Stimulated activated CD4-positive, alpha-beta T cell treated with anti-CD3 and anti-CD28 coated beads, Interleukin-15, amount 100 ng/mL, for 24 hours (primary cell): ENCODE measurements at regions not wholly inside any gene's neighbourhood (a gene's known extent, or its start where the extent isn't known, plus 50 kb on each side); places are given as distances from the start of the nearest gene placed in this dataset.
"Not testable (repeated sequence)": the region's sequence is repeated elsewhere in the genome, so short reads cannot be mapped to it uniquely, and the experiment has no call there.

Experiments
- DNase-seq: peaks from one replicate; pipeline ENCODE4 v3.0.0-alpha.2; 2020

DNA sequence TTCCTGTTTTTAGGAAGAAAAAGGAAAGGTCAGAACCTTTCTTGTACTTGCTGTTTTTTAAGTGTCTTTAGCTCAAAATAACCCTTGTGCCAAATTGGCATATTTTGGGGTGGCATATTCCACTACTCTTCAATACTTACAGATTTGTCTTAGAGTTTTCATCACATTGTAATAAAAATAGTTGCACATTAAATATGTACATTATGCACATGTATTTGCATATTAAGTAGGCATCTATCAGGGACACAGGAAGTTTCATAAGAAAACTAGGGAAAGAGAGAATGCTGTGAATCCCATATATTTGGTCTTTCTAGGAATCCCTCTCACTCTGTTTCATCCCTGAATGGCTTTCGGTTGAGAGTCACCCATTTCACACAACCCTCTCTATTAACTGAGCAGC lies 139.6 kb downstream of the LARP7 start:
- no peak for DNase-seq

- DNase-seq: no peak
Observed at GRCh38 chr4:112778520-112778919, 141.6 kb downstream of the LARP7 start.

DNA sequence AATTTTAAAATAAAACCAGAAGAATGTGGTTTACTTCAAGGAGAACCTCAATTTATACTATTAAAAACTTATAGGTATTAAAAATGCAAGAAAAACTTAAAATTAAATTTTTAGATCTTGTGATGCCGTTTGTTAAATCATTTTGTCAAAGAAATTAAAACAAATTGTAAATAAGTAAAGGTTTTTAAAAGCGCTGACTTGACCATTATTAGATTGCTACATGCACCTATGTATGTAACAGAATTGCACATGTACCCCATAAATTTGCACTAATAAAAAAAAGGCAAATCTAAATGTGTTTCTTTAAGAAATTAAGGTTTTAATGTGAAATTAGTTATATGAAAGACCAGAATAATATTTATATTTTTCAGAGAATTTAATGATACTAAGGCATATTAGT lies 156.1 kb downstream of the LARP7 start:
- no peak for DNase-seq

DNA sequence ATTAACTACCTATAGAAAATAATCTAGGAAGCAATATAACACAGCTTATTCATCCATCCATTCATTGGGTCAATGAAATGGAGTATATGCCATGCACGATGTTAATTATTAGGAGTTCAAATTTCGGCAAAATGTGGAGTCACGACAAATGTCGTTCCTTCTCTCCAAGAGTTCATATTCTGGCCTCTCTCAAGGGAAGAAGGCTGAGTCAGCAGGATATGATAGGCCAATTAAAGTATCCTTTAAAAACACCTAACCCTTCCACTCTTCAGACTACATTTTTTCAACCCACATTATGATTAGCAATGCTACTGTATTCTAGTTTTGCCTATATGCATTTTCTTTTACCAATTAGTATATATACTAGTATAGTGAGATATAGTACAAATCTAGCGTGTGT lies 163.1 kb downstream of the LARP7 start:
- DNase-seq: no peak

DNA sequence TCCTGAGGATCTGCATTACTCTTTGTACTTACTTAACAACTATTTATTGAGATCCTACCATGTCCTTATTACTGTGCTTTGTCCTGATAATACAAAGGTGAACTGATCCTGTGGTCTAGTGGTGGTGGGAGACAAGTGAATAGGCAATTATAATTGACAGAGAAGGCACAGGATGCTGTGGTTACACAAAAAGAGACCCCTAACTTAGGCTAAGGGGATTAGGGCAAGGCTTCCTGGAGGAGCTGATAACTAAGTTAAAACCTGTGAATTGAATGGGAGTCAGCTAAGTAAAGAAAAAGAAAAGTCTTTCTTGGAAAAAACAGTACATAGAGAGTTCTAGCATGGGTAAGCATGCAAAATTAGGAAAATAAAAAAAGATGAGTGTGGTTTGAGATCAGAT lies 164.4 kb downstream of the LARP7 start:
- no peak for DNase-seq

GRCh38 chr4:112802780-112803179 lies 165.8 kb downstream of the LARP7 start:
- no peak for DNase-seq

- no peak for DNase-seq
Observed at GRCh38 chr4:112807083-112807482, 170.1 kb downstream of the LARP7 start.

GRCh38 chr4:112808001-112808400 lies 171.1 kb downstream of the LARP7 start:
- no peak for DNase-seq

GRCh38 chr4:112813790-112814189 lies 176.8 kb downstream of the LARP7 start:
- no peak for DNase-seq

DNA sequence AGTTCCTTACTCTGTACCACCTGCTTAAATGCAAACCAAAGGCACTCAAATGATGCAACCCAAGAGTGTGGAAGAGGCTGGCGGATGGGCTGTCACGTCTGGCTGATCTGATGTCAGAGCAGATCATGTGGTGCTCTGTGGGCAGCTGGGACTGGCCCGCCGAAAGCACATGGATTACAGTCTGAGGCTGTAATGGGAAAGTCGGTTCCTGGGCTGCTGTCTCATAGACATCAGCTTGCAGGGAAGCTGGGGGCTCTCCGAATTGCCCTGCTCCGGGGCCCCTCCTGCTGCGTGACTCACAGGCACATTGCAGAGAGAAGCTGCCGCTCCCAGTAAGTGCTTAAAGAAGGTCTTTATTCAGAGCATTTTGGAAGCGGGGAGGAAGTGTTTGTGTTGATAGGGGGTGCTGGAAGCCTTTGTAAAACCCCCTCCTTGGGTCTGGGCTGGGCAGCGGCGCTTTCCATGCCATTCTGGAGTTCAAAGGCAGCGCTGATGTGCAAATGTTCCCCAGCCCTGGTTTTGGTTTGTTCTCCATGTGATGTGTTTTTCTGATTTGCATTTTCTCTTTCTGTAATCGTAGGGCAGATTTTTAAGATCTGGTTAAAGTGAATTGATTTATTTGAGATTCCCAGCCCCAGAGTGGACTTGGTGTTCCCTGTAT lies 181.1 kb downstream of the LARP7 start:
- DNase-seq: peak; percentile 55

- no peak for DNase-seq
Observed at GRCh38 chr4:112818594-112818965, 181.6 kb downstream of the LARP7 start.

DNA sequence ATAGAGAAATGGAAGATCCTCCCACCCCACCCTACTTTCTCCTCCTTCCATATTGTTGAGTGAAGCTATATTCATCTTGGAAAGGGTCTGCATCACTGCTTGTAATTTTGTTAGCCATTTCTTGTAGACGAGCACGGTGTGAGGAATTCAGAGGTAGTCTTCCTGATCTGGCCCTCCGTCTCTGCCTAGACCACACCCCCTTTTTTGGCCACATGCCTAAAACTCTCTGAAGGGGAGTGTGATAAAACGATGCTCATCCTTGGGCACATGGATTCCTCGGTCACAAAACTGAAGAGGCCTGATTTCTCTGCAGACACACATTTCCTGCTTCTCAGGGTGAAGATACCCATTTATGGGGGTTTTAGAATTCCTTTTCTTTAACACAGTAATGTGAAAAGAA lies 182.8 kb downstream of the LARP7 start:
- no peak for DNase-seq

- no peak for DNase-seq
Observed at GRCh38 chr4:112823156-112823555, 186.2 kb downstream of the LARP7 start.

DNA sequence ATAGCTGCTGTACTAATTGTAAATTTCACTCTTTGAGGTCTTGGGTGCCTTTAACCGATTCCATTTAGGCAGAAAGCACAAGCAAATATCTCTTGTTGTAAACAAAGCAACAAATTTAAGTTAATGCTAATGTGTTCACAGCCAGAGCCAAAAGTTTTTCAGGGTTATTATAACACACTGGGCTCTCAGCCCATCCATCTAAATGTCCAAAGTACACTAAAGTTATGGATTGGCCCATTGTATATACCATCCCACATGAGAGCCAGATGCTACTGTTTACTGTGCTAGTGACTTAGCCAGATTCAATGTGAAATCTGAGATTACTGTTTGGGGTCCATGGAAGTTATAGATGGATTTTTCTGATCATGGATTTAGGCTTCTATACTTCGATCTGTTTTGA lies 186.7 kb downstream of the LARP7 start:
- DNase-seq: no peak

DNA sequence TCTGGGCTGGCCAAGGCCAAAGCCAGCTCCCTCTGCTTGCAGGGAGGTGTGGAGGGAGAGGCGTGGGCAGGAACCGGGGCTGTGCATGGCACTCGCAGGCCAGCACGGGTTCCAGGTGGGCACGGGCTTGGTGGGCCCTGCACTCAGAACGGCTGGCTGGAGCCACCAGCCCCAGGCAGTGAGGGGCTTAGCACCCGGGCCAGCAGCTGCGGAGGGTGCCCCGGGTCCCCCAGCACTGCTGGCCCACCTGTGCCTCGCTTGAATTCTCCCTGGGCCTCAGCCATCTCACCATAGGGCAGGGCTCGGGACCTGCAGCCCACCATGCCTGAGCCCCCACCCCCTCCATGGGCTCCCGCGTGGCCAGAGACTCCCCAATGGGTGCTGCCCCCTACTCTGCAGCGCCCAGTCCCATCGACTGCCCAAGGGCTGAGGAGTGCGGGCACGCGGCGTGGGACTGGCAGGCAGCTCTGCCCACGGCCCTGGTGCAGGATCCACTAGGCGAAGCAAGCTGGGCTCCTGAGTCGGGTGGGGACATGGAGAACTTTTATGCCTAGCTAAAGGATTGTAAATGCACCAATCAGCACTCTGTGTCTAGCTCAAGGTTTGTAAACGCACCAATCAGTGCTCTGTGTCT lies 193.9 kb downstream of the LARP7 start:
- no peak for DNase-seq

DNA sequence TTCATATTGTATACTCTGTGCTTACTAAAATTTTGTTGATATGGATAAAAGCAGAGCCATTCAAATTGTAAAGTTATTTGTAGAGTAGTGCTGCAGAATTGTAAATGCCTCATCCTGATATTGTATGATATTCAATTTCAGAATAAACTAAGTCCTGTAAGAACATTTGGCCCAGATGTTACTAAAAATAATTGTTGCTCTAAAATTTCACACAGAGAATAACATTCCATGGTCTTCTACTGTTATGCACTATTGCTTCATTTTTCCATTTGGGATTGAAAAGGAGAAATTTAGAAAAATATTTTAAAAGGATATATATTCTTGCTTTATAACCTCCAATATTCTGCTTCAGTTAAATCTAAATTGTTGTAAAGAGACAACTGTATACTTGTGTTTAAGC lies 195.6 kb downstream of the LARP7 start:
- DNase-seq: no peak

DNA sequence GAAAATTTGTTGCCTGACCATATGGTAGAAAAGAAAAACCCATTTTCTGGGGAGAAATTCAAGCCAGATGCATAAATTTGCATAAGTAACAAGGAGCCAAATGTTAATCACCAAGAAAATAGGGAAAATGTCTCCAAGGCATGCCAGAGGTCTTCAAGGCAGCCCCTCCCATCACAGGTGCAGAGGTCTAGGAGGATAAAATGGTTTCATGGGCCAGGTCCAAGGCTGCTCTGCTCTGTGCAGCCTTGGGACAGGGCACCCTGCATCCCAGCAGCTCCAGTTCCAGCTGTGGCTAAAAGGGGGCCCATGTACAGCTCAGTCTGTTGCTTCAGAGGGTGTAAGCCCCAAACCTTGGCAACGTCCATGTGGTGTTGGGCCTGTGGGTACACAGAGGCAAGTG lies 200.0 kb downstream of the LARP7 start:
- no peak for DNase-seq

- DNase-seq: not testable (repeated sequence)
Observed at GRCh38 chr4:112838015-112838414, 201.1 kb downstream of the LARP7 start.

DNA sequence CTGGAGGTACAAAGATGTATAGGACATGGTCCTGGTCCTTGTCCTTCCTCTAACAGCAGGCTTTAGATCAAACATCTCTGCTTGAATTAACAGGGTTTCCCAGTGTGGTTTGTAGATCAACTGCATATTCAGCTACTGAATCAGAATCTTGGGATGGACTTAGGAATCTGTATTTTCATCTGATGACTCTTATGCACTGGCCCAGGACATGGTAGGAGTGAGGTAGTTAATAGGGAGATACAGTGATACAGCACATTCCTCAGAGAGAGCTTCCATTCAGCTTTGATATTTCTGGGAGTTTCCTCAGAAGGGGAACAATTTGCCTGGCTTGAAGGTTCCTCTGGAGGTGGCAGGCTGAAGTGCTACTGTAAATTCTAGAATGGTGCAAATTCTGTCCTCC lies 203.1 kb downstream of the LARP7 start:
- DNase-seq: no peak

DNA sequence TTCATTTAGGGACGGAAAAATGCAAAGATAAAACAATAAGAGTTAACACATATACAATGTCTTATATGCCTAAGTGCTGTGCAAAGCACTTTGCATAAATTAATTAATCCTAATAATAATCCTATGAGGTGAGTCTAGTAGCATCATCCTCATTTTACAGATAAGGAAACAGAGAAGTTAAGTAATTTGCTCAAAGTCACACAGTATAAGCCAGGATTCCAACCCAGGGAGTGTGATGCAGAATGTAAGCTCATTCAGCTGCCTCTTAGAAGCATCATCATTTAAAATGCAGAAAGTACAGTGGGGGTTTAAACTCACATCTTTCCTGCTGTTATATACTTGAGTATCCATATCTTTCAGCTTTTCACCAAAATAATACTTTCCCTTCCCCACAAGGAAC lies 203.7 kb downstream of the LARP7 start:
- no peak for DNase-seq

DNA sequence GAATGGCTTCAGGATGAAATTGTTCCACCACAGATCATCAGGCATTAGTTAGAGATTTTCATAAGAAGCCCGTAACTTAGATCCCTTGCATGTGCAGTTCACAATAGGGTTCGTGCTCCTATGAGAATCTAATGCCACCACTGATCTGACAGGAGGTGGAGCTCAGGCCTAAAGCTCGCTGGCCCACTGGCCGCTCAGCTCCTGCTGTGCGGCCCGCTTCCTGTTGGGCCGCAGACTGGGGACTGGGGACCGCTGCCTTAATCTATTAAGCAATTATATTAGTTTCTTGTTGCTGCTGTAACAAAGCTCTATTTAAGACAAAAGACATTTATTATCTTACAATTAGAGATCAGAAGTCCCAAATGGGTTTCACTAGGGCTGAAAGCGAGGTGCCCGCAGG lies 205.6 kb downstream of the LARP7 start:
- no peak for DNase-seq

DNA sequence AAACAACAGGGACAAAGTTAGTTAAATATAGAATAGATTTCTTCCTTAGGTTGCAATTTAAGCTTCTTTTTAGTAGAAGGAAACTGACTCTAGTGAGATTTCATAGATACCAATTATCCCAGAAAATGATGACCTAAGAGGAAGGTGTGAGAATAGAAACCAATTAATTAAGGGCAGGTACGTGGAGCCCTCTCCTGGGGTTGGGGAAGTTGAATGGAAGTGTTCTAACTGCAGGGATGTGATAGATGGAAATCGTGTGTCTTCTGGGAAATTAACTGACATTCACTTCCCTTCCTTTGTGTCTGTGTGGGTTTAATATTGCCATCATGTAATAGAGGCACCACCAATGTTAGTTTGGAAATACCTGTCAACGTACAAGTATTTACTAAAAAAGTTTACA lies 204.1 kb upstream of the ANK2 start:
- DNase-seq: no peak

GRCh38 chr4:112847045-112847444 lies 202.4 kb upstream of the ANK2 start:
- DNase-seq: no peak

- DNase-seq: no peak
Observed at GRCh38 chr4:112847781-112848180, 201.7 kb upstream of the ANK2 start.

- DNase-seq: no peak
Observed at GRCh38 chr4:112848911-112849310, 200.5 kb upstream of the ANK2 start.
